Stimulated activated CD4-positive, alpha-beta T cell treated with anti-CD3 and anti-CD28 coated beads, Interleukin-2, amount 100 ng/mL, for 24 hours (primary cell): ENCODE measurements at regions not wholly inside any gene's neighbourhood (a gene's known extent, or its start where the extent isn't known, plus 50 kb on each side); places are given as distances from the start of the nearest gene placed in this dataset.
"Not testable (repeated sequence)": the region's sequence is repeated elsewhere in the genome, so short reads cannot be mapped to it uniquely, and the experiment has no call there.

Experiments used
- DNase-seq, 2 donors: peaks; one replicate each; pipeline ENCODE4 v3.0.0-alpha.2; 2020

GRCh38 chr2:41329040-41329439 is 718.8 kb upstream of the PKDCC start:
- DNase-seq, result no peak

DNA sequence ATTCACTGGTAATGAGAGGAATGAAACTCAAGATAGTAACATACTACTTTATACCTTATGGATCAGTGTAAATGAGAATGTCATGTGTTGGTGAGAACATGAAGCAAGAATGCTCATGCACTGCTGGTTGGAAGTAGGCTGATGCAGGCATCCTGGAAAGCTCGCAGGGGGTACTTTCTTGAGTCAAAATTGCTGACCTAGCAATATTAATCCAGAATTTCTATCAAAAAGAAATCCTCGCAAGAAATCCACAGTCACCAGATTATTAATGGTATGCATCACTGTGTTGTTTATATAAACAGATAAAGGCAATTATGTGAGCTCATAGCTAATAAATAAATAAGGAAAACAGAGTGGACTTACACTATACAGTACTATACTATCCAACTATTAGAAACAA is 713.7 kb upstream of the PKDCC start:
- no peak for DNase-seq

- not testable (repeated sequence) for DNase-seq
Measured at GRCh38 chr2:41335573-41335972, 712.2 kb upstream of the PKDCC start.

- no peak for DNase-seq
Measured at GRCh38 chr2:41337956-41338355, 709.9 kb upstream of the PKDCC start.

DNA sequence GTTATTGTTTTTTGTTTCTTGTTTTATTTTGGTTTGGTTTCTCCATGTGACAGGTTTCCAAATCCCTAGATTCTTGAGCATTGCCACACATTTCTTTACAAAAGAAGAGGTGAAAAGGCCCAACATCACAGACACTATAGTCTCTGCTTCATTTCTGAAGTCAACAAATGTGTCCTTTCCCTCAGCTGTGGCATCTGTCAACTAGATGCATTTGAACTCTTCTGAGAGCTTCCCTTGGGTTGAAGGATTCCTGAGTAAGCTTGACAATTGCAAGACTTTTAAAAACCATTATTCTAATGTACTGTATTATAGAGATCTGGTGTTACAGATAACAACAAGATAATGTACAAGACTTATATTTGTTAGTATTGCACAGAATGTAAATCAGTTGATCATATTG is 703.3 kb upstream of the PKDCC start:
- DNase-seq, result no peak

DNA sequence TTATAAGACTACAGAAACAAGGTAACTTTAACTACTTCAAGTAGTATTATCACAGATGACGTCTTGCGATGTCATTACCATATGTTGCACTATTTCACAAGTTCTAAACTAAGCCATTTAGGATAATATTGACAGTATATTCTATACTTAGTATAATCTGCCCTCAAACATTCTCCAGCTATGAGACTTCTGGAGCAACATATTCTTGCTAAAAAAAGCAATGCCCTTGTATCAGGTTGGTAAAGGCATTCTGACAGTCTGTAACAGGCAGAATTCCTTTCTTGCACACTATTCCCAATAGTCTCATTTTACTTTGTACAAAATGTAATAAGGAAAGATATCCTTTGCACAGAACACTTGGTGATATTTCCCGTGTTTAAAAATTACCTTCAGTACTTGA is 694.8 kb upstream of the PKDCC start:
- no peak for DNase-seq

DNA sequence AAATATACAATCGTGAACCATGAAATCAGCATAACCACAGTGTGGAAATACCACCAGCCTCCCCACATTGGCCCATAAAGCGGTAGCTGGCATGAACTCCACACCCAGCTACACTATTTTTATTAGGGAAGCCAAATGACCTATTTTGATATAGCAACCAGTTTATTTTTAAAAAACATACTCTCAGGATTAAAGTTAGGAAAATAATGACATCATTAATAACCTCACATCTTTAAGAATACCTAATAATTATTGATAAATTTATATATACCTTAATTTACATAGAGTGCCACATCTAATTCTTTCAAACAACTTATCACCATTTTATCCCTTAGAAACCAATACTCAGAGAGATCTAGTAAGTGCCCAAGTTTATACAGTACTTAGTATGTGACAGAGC is 692.0 kb upstream of the PKDCC start:
- no peak for DNase-seq

GRCh38 chr2:41364842-41365241 is 683.0 kb upstream of the PKDCC start:
- no peak for DNase-seq

DNA sequence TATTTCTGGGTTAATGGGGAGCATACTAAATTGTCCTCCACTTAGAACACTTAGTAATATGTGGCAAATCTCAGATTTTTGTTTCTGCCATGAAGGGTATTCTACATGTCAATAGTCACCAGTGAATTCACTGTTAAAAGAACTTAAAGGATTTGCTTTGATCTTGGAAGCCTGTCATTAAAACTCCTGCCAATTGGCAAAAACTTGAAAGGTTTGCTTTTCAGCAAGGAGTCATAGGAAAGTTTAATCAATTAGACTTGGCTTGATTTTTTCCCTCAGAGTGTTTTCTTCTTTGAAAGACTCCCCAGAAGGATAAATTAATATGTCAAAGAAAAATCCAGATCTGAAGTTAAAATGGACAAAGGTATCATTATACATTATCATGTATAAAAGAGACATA is 671.9 kb upstream of the PKDCC start:
- no peak for DNase-seq

DNA sequence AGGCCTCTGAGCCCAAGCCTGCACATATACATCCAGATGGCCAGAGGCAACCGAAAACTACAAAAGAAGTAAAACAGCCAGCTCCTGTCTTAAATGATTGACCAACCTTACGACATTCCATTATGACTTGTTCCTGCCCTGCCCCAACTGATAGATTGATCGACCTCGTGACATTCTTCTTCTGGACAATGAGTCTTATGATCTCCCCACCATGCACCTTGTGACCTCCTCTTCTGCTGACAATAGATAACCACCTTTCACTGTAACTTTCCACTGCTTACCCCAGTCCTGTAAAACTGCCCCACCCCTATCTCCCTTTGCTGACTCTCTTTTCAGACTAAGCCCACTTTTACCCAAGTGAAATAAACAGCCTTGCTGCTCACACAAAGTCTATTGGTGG is 670.0 kb upstream of the PKDCC start:
- no peak for DNase-seq

DNA sequence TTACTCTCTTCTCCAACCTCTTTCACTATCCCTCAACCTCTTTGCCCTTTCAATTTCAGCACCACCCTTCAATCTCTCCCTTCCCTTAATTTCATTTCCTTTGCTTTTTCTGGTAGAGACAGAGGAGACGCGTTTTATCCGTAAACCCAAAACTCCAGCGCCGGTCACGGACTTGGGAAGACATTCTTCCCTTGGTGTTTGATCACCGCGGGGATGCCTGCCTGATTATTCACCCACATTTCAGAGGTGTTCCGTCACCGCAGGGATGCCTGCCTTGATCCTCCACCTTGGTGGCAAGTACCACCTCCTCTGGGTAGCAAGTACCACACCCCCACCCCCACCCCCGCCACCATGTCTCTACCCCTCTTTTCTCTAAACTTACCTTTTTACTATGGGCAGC is 669.4 kb upstream of the PKDCC start:
- no peak for DNase-seq

DNA sequence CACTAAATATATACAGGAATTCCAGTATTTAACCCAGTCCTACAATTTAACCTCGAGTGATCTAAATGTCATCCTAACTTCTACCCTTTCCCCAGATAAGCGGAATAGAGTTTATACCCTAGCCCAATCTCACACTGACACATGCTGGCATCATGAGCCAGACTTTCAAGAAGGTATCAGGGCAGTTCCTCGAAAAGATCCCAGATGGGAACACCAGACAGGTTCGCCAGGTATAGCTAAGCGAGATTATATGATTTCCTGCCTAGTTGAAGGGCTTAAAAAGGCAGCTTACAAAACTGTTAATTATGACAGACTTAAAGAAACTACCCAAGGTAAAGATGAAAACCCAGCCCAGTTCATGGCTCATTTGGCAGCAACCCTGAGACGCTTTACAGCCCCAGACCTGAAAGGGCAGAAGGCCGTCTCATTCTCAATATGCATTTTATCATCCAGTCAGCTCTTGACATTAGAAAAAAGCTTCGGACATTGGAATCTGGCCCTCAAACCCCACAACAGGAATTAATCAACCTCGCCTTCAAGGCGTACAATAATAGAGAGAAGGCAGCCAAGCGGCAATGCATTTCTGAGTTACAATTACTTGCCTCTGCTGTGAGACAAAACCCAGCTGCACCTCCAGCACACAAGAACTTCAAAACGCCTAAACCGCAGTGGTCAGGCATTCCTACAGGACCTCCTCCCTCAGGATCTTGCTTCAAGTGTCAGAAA is 668.2 kb upstream of the PKDCC start:
- no peak for DNase-seq

GRCh38 chr2:41381701-41382100 is 666.1 kb upstream of the PKDCC start:
- DNase-seq, result no peak

- DNase-seq, result no peak
Measured at GRCh38 chr2:41387519-41387918, 660.3 kb upstream of the PKDCC start.

GRCh38 chr2:41393621-41394020 is 654.2 kb upstream of the PKDCC start:
- DNase-seq, result no peak

GRCh38 chr2:41394541-41394940 is 653.3 kb upstream of the PKDCC start:
- no peak for DNase-seq

- no peak for DNase-seq
Measured at GRCh38 chr2:41395692-41396091, 652.1 kb upstream of the PKDCC start.

DNA sequence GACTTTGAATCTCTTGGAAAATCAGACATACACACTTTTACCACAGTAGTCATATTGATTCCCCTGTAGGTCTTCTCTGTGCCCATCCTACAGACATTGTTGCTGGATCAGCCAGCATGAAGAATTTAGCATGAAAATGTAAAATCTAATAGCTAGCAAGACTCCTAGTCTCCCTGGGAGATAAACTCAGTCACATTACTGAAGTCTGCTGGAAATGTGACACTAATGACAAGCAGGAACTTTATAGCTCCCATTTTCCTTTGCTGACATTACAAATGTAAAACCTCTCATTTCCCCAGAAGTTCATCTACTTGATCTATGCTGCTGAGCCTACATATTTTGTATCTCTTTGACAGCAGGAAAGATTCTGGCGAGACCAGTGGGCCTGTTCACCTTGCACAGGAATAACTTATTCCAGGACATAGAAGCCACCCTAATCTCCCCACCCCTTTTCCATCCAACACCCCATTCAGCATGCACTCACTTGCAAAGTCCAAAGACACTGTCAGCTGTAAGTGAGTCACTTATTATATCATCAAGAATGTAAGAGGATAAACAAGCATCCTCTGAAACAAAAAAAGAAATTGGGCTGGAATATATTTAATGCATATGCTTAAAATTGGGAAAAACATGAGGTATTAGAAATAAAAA is 648.3 kb upstream of the PKDCC start:
- no peak for DNase-seq

GRCh38 chr2:41400088-41400665 is 647.6 kb upstream of the PKDCC start:
- no peak for DNase-seq

DNA sequence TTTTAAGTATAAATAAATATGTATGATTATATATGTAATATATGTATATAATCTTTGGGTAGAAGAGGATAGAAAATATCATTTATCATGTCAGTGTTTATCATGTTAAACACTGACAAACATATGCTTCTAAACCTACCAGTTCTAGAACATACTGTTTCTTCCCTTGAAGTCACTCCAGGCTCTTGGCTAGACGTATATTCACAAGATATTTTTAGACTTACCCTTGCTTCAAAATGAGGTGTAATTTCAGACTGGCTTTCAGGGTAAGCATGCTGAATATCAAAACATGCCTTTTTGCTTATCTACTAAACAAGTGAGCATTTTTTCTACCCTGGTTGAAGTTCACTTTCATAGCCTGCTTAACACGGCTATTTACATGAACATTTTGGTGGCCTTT is 642.4 kb upstream of the PKDCC start:
- DNase-seq, result no peak

GRCh38 chr2:41409328-41409727 is 638.5 kb upstream of the PKDCC start:
- DNase-seq, result no peak

GRCh38 chr2:41410011-41410410 is 637.8 kb upstream of the PKDCC start:
- no peak for DNase-seq

- DNase-seq, result no peak
Measured at GRCh38 chr2:41413813-41414485, 633.9 kb upstream of the PKDCC start.
